Lower leg skin (tissue), 3 donors: ENCODE measurements at regions not wholly inside any gene's neighbourhood (a gene's known extent, or its start where the extent isn't known, plus 50 kb on each side); places are given as distances from the start of the nearest gene placed in this dataset.

ENCODE experiments used
- POLR2A ChIP-seq, 2 donors: fragments of 450-650 bp; IDR thresholded peaks; one replicate each; pipeline ENCODE4 v1.6.1; 2016 to 2017; ENCODE audit warnings: antibody characterized with exemption in 2 of 2, mild to moderate bottlenecking in 1 of 2, moderate library complexity in 1 of 2
- TF ChIP-seq, protein P1 (sequence below), 3 donors: fragments of 450-650 bp; IDR thresholded peaks; one replicate each; pipeline ENCODE4 v1.5.1; 2016; ENCODE audit warnings: antibody characterized with exemption in 3 of 3, mild to moderate bottlenecking in 3 of 3, moderate library complexity in 2 of 3

DNA sequence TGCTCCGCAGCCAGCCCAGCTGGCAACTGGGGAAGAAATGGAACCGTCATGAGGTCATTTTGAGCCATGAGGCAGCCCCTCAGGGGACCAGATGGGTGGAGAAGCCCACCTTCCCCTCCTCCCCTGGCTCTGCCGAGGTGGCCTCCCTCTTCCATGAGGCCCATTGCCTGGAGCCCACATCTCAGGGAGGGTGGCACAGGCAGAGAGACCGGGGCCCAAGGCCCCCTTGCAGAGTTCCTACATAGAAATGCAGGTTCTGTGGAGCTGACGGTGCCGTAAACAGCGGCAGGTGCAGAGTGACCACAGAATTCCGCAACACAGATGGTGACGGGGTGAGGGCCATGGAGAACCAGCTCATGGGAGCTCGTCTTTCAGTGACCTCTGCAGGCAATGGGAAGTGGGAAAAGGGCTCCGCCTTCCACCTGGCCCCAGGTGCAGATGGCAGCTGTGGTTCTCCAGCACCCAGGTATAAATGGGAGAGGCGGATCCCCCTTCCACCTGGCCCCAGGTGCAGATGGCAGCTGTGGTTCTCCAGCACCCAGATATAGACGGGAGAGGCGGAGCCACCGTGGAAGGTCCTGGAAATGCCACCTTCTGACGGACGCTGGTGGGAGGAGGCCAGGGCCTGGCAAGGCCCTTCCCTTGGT is 765.4 kb downstream of the BRD1 start:
- TF ChIP-seq, protein P1, sequence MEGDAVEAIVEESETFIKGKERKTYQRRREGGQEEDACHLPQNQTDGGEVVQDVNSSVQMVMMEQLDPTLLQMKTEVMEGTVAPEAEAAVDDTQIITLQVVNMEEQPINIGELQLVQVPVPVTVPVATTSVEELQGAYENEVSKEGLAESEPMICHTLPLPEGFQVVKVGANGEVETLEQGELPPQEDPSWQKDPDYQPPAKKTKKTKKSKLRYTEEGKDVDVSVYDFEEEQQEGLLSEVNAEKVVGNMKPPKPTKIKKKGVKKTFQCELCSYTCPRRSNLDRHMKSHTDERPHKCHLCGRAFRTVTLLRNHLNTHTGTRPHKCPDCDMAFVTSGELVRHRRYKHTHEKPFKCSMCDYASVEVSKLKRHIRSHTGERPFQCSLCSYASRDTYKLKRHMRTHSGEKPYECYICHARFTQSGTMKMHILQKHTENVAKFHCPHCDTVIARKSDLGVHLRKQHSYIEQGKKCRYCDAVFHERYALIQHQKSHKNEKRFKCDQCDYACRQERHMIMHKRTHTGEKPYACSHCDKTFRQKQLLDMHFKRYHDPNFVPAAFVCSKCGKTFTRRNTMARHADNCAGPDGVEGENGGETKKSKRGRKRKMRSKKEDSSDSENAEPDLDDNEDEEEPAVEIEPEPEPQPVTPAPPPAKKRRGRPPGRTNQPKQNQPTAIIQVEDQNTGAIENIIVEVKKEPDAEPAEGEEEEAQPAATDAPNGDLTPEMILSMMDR (IDR thresholded peaks at IDR 0.05) = no peak
- no peak for TF ChIP-seq POLR2A (IDR thresholded peaks at IDR 0.05)
